Right ventricle myocardium inferior (tissue), 1 donor: ENCODE measurements at regions not wholly inside any gene's neighbourhood (a gene's known extent, or its start where the extent isn't known, plus 50 kb on each side); places are given as distances from the start of the nearest gene placed in this dataset.

ENCODE experiments used
- ATAC-seq: fragments of 200-7000 bp; cut with Tn5 transposase; one replicate; pipeline ENCODE4 v1.9.1; 2020; ENCODE audit warnings: mild to moderate bottlenecking, moderate library complexity
- DNase-seq: peaks from one replicate; pipeline ENCODE4 v3.0.0; 2021; ENCODE audit errors: missing footprints
- intact Hi-C: fragments of 100-400 bp; cut with DNase I; formaldehyde crosslinking; loops from one replicate; pipeline ENCODE4 v1.11.0; 2022
- donor health status: DM: no; HTN: yes; CAD: no; lungs with severe emphysema.

GRCh38 chr2:8388781-8389180, 293.1 kb upstream of the ID2 start:
- ATAC-seq, result no peak
- intact Hi-C loops, result no loop called here
- DNase-seq, result no peak

- intact Hi-C loops, result no loop called here
- ATAC-seq, result no peak
- DNase-seq, result no peak
Observed at GRCh38 chr2:8389431-8390108, 292.3 kb upstream of the ID2 start.

- ATAC-seq, result no peak
- intact Hi-C loops, result no loop called here
- DNase-seq, result no peak
Observed at GRCh38 chr2:8391126-8391525, 290.7 kb upstream of the ID2 start.

- no peak for DNase-seq
- intact Hi-C loops, result no loop called here
- no peak for ATAC-seq
Observed at GRCh38 chr2:8391584-8391983, 290.3 kb upstream of the ID2 start.

GRCh38 chr2:8392098-8392866, 289.6 kb upstream of the ID2 start:
- ATAC-seq (no peak), DNase-seq (no peak)
- intact Hi-C loops, result no loop called here

- ATAC-seq, result no peak
- DNase-seq, result no peak
- intact Hi-C loops, result no loop called here
Observed at GRCh38 chr2:8393506-8393905, 288.4 kb upstream of the ID2 start.

GRCh38 chr2:8394131-8394530, 287.7 kb upstream of the ID2 start:
- ATAC-seq (no peak), DNase-seq (no peak)
- intact Hi-C loops, result no loop called here

- intact Hi-C loops, result no loop called here
- no peak for ATAC-seq
- no peak for DNase-seq
Observed at GRCh38 chr2:8394569-8395359, 287.1 kb upstream of the ID2 start.

GRCh38 chr2:8395718-8396117, 286.1 kb upstream of the ID2 start:
- intact Hi-C loops, result no loop called here
- no peak for ATAC-seq
- no peak for DNase-seq

GRCh38 chr2:8398040-8398668, 283.7 kb upstream of the ID2 start:
- intact Hi-C loops, result no loop called here

GRCh38 chr2:8399731-8400130, 282.1 kb upstream of the ID2 start:
- ATAC-seq, result no peak
- no peak for DNase-seq
- intact Hi-C loops, result no loop called here

More at GRCh38 chr2:8398040-8398668, 283.7 kb upstream of the ID2 start:
- DNase-seq, result no peak
- no peak for ATAC-seq

- DNase-seq (no peak), ATAC-seq (no peak)
- intact Hi-C loops, result no loop called here
Observed at GRCh38 chr2:8400196-8400595, 281.7 kb upstream of the ID2 start.

GRCh38 chr2:8402222-8402621, 279.6 kb upstream of the ID2 start:
- DNase-seq (no peak), ATAC-seq (no peak)
- intact Hi-C loops, result no loop called here

GRCh38 chr2:8403876-8404275, 278.0 kb upstream of the ID2 start:
- ATAC-seq (no peak), DNase-seq (no peak)
- intact Hi-C loops, result no loop called here

GRCh38 chr2:8405334-8405733, 276.5 kb upstream of the ID2 start:
- no peak for ATAC-seq
- DNase-seq, result no peak
- intact Hi-C loops, result no loop called here

- DNase-seq (no peak), ATAC-seq (no peak)
- intact Hi-C loops, result no loop called here
Observed at GRCh38 chr2:8406271-8406670, 275.6 kb upstream of the ID2 start.

- ATAC-seq (no peak), DNase-seq (no peak)
Observed at GRCh38 chr2:8407332-8407731, 274.5 kb upstream of the ID2 start.

GRCh38 chr2:8408560-8409460, 273.0 kb upstream of the ID2 start:
- intact Hi-C loops, result no loop called here
- ATAC-seq (no peak), DNase-seq (no peak)

More at GRCh38 chr2:8407332-8407731, 274.5 kb upstream of the ID2 start:
- intact Hi-C loops, result no loop called here
